ENCODE measurements at regions not wholly inside any gene's neighbourhood (a gene's known extent, or its start where the extent isn't known, plus 50 kb on each side); places are given as distances from the start of the nearest gene placed in this dataset.

- H3K4me1 Mint-ChIP-seq = no peaks in the 10 kb centered on the region
- POLR2A ChIA-PET = no interaction called here
- H3K27ac Mint-ChIP-seq = no peak overlapping the region
- ATAC-seq (ENCODE audit: low read depth) (no peak), DNase-seq (no peak)
- H3K27me3 Mint-ChIP-seq = no peaks in the 10 kb centered on the region
- H3K4me3 Mint-ChIP-seq = no peak overlapping the region
- H3K36me3 Mint-ChIP-seq = no peaks in the 10 kb centered on the region
- H3K9me3 Mint-ChIP-seq = no peaks in the 10 kb centered on the region
Observed at GRCh38 chr2:146239392-146240135, 1605.3 kb upstream of the ACVR2A start.

GRCh38 chr2:146238254-146238966, 1606.4 kb upstream of the ACVR2A start:
- Mint-ChIP-seq H3K36me3 (no peaks in the 10 kb centered on the region), H3K27me3 (no peaks in the 10 kb centered on the region), H3K27ac (no peak overlapping the region), H3K9me3 (no peaks in the 10 kb centered on the region), H3K4me3 (no peak overlapping the region), H3K4me1 (no peaks in the 10 kb centered on the region)
- ATAC-seq (ENCODE audit: low read depth) (no peak), DNase-seq (no peak)
- POLR2A ChIA-PET = no interaction called here

- H3K27ac Mint-ChIP-seq = no peak overlapping the region
- H3K36me3 Mint-ChIP-seq = no peaks in the 10 kb centered on the region
- peaks cover 2% of the 10 kb centered on the region for H3K9me3 Mint-ChIP-seq
- H3K4me1 Mint-ChIP-seq = no peaks in the 10 kb centered on the region
- no peak for DNase-seq
- H3K4me3 Mint-ChIP-seq = no peak overlapping the region
- no peaks in the 10 kb centered on the region for H3K27me3 Mint-ChIP-seq
- POLR2A ChIA-PET = no interaction called here
- ATAC-seq (ENCODE audit: low read depth) = no peak
Observed at GRCh38 chr2:146235158-146235557, 1609.7 kb upstream of the ACVR2A start.

GRCh38 chr2:146229508-146230155, 1615.2 kb upstream of the ACVR2A start:
- no peak overlapping the region for H3K4me3 Mint-ChIP-seq
- DNase-seq = no peak
- ATAC-seq (ENCODE audit: low read depth) = no peak
- no peak overlapping the region for H3K27ac Mint-ChIP-seq
- no peaks in the 10 kb centered on the region for H3K27me3 Mint-ChIP-seq
- POLR2A ChIA-PET = no interaction called here
- H3K9me3 Mint-ChIP-seq = peaks cover 2% of the 10 kb centered on the region
- peaks cover 3% of the 10 kb centered on the region for H3K4me1 Mint-ChIP-seq
- no peaks in the 10 kb centered on the region for H3K36me3 Mint-ChIP-seq

- H3K4me3 Mint-ChIP-seq = no peak overlapping the region
- POLR2A ChIA-PET = no interaction called here
- no peak for ATAC-seq (ENCODE audit: low read depth)
- DNase-seq = no peak
- H3K36me3 Mint-ChIP-seq = no peaks in the 10 kb centered on the region
- peaks cover 2% of the 10 kb centered on the region for H3K9me3 Mint-ChIP-seq
- no peak overlapping the region for H3K27ac Mint-ChIP-seq
- H3K4me1 Mint-ChIP-seq = peaks cover 3% of the 10 kb centered on the region
- H3K27me3 Mint-ChIP-seq = no peaks in the 10 kb centered on the region
Observed at GRCh38 chr2:146228466-146229058, 1616.3 kb upstream of the ACVR2A start.

- Mint-ChIP-seq H3K9me3 (peaks cover 2% of the 10 kb centered on the region), H3K4me1 (peaks cover 3% of the 10 kb centered on the region), H3K36me3 (no peaks in the 10 kb centered on the region), H3K4me3 (no peak overlapping the region), H3K27ac (no peak overlapping the region), H3K27me3 (no peaks in the 10 kb centered on the region)
- POLR2A ChIA-PET = no interaction called here
- no peak for DNase-seq
- ATAC-seq (ENCODE audit: low read depth) = no peak
Observed at GRCh38 chr2:146228020-146228393, 1616.8 kb upstream of the ACVR2A start.

- H3K4me1 Mint-ChIP-seq = peaks cover 3% of the 10 kb centered on the region
- H3K4me3 Mint-ChIP-seq = no peak overlapping the region
- DNase-seq (no peak), ATAC-seq (ENCODE audit: low read depth) (no peak)
- H3K36me3 Mint-ChIP-seq = no peaks in the 10 kb centered on the region
- POLR2A ChIA-PET = no interaction called here
- no peak overlapping the region for H3K27ac Mint-ChIP-seq
- H3K27me3 Mint-ChIP-seq = no peaks in the 10 kb centered on the region
- H3K9me3 Mint-ChIP-seq = peaks cover 1% of the 10 kb centered on the region
Observed at GRCh38 chr2:146227152-146228019, 1617.4 kb upstream of the ACVR2A start.

GRCh38 chr2:146226077-146226476, 1618.8 kb upstream of the ACVR2A start:
- H3K27me3 Mint-ChIP-seq = no peaks in the 10 kb centered on the region
- POLR2A ChIA-PET = no interaction called here
- DNase-seq (no peak), ATAC-seq (ENCODE audit: low read depth) (no peak)
- H3K27ac Mint-ChIP-seq = no peak overlapping the region
- no peak overlapping the region for H3K4me3 Mint-ChIP-seq
- peaks cover 2% of the 10 kb centered on the region for H3K9me3 Mint-ChIP-seq
- H3K36me3 Mint-ChIP-seq = no peaks in the 10 kb centered on the region
- H3K4me1 Mint-ChIP-seq = peaks cover 3% of the 10 kb centered on the region

GRCh38 chr2:146221826-146222225, 1623.0 kb upstream of the ACVR2A start:
- H3K27ac Mint-ChIP-seq = no peak overlapping the region
- H3K27me3 Mint-ChIP-seq = no peaks in the 10 kb centered on the region
- no peak overlapping the region for H3K4me3 Mint-ChIP-seq
- POLR2A ChIA-PET = no interaction called here
- no peak for ATAC-seq (ENCODE audit: low read depth)
- peaks cover 2% of the 10 kb centered on the region for H3K9me3 Mint-ChIP-seq
- no peak for DNase-seq
- H3K36me3 Mint-ChIP-seq = no peaks in the 10 kb centered on the region
- H3K4me1 Mint-ChIP-seq = no peaks in the 10 kb centered on the region

GRCh38 chr2:146220957-146221356, 1623.9 kb upstream of the ACVR2A start:
- Mint-ChIP-seq H3K27me3 (no peaks in the 10 kb centered on the region), H3K9me3 (peaks cover 3% of the 10 kb centered on the region), H3K36me3 (no peaks in the 10 kb centered on the region), H3K27ac (no peak overlapping the region), H3K4me3 (no peak overlapping the region), H3K4me1 (no peaks in the 10 kb centered on the region)
- no peak for DNase-seq
- POLR2A ChIA-PET = no interaction called here
- no peak for ATAC-seq (ENCODE audit: low read depth)

GRCh38 chr2:146214394-146214929, 1630.4 kb upstream of the ACVR2A start:
- H3K27ac Mint-ChIP-seq = no peak overlapping the region
- no peaks in the 10 kb centered on the region for H3K36me3 Mint-ChIP-seq
- POLR2A ChIA-PET = no interaction called here
- peaks cover 6% of the 10 kb centered on the region for H3K9me3 Mint-ChIP-seq
- ATAC-seq (ENCODE audit: low read depth) (no peak), DNase-seq (no peak)
- H3K4me3 Mint-ChIP-seq = no peak overlapping the region
- no peaks in the 10 kb centered on the region for H3K4me1 Mint-ChIP-seq
- no peaks in the 10 kb centered on the region for H3K27me3 Mint-ChIP-seq

GRCh38 chr2:146213674-146214073, 1631.2 kb upstream of the ACVR2A start:
- ATAC-seq (ENCODE audit: low read depth) (no peak), DNase-seq (no peak)
- Mint-ChIP-seq H3K4me1 (no peaks in the 10 kb centered on the region), H3K27me3 (no peaks in the 10 kb centered on the region), H3K27ac (no peak overlapping the region), H3K4me3 (no peak overlapping the region), H3K9me3 (peaks cover 6% of the 10 kb centered on the region), H3K36me3 (no peaks in the 10 kb centered on the region)
- POLR2A ChIA-PET = no interaction called here

GRCh38 chr2:146212602-146213001, 1632.2 kb upstream of the ACVR2A start:
- no peak overlapping the region for H3K4me3 Mint-ChIP-seq
- no peak for DNase-seq
- no peak overlapping the region for H3K27ac Mint-ChIP-seq
- H3K36me3 Mint-ChIP-seq = no peaks in the 10 kb centered on the region
- no peaks in the 10 kb centered on the region for H3K4me1 Mint-ChIP-seq
- POLR2A ChIA-PET = no interaction called here
- peaks cover 6% of the 10 kb centered on the region for H3K9me3 Mint-ChIP-seq
- no peak for ATAC-seq (ENCODE audit: low read depth)
- H3K27me3 Mint-ChIP-seq = no peaks in the 10 kb centered on the region

Data from activated naive CD8-positive, alpha-beta T cell treated with anti-CD3 and anti-CD28 coated beads, Interleukin-2, amount 10 ng/mL, durations not matched to agents 7 days and 5 days (primary cell).